ENCODE measurements at regions not wholly inside any gene's neighbourhood (a gene's known extent, or its start where the extent isn't known, plus 50 kb on each side); places are given as distances from the start of the nearest gene placed in this dataset.
A peak's percentile ranks its signal among the peaks of the same experiment; 100 is the strongest.
"Not testable (repeated sequence)": the region's sequence is repeated elsewhere in the genome, so short reads cannot be mapped to it uniquely, and the experiment has no call there.

- peak overlapping the region; percentile 61 to 84 (median 69); a peak in 21 of 22 replicates for H3K4me2 ChIP-seq
These were observed 361.9 kb downstream of the BCL11B start for GRCh38 chr14:98910061-98910460.

GRCh38 chr14:98912655-98913054 is 359.3 kb downstream of the BCL11B start:
- H3K36me3 ChIP-seq = no peaks in the 10 kb centered on the region
- 0 out of 22 replicates have a peak, but pooled peaks cover 0 to 6% (median 0%) of the 10 kb centered on the region in 11 experiments for H4K20me1 ChIP-seq
- no peak for TF ChIP-seq Cebpa-rat (IDR thresholded peaks at IDR 0.05)
- H3K4me1 ChIP-seq = peaks cover 40 to 56% (median 45%) of the 10 kb centered on the region in 10 experiments
- no peak overlapping the region for H3K27ac ChIP-seq
- no peaks in the 10 kb centered on the region for H3K9me3 ChIP-seq (replicated peaks in 1 of 11)
- peak overlapping the region; percentile 3 to 69 (median 47); a peak in 18 of 22 replicates for H3K4me2 ChIP-seq
- no peaks in the 10 kb centered on the region for H3K27me3 ChIP-seq
- no peak overlapping the region for H3K4me3 ChIP-seq
- no peak overlapping the region for H3K9ac ChIP-seq

More at GRCh38 chr14:98910061-98910460, 361.9 kb downstream of the BCL11B start:
- no peak overlapping the region for H3K4me3 ChIP-seq
- no peaks in the 10 kb centered on the region for H3K9me3 ChIP-seq (replicated peaks in 1 of 11)
- H3K27ac ChIP-seq = peak overlapping the region in 3 of 11 experiments; percentile 60 to 69 (median 60); a peak in 4 of 22 replicates
- no peaks in the 10 kb centered on the region for H3K27me3 ChIP-seq
- no peaks in the 10 kb centered on the region for H4K20me1 ChIP-seq
- H3K9ac ChIP-seq = no peak overlapping the region
- peaks cover 41 to 66% (median 49%) of the 10 kb centered on the region in 10 experiments for H3K4me1 ChIP-seq
- no peak for TF ChIP-seq Cebpa-rat (IDR thresholded peaks at IDR 0.05)
- no peaks in the 10 kb centered on the region for H3K36me3 ChIP-seq

- Histone ChIP-seq H3K36me3 (no peaks in the 10 kb centered on the region), H3K4me1 (peaks cover 26 to 42% (median 31%) of the 10 kb centered on the region in 10 experiments), H3K9me3 (replicated peaks in 1 of 11) (no peaks in the 10 kb centered on the region), H3K27ac (no peak overlapping the region), H3K4me2 (0 out of 22 replicates have a peak overlapping the region, but pooled peaks of 3 of the 11 experiments have one; percentile 4 to 69 (median 20)), H3K4me3 (no peak overlapping the region), H3K9ac (no peak overlapping the region), H3K27me3 (no peaks in the 10 kb centered on the region), H4K20me1 (0 out of 22 replicates have a peak, but pooled peaks cover 0 to 6% (median 0%) of the 10 kb centered on the region in 11 experiments)
- TF ChIP-seq Cebpa-rat (IDR thresholded peaks at IDR 0.05) = no peak
These were observed 357.9 kb downstream of the BCL11B start for GRCh38 chr14:98913967-98914650.

- Histone ChIP-seq H3K36me3 (no peaks in the 10 kb centered on the region), H3K4me3 (no peak overlapping the region), H4K20me1 (0 out of 22 replicates have a peak, but pooled peaks cover 0 to 6% (median 0%) of the 10 kb centered on the region in 11 experiments), H3K9ac (no peak overlapping the region), H3K4me1 (peaks cover 17 to 33% (median 22%) of the 10 kb centered on the region in 10 experiments), H3K9me3 (replicated peaks in 1 of 11) (no peaks in the 10 kb centered on the region), H3K27ac (no peak overlapping the region), H3K27me3 (no peaks in the 10 kb centered on the region), H3K4me2 (no peak overlapping the region)
- no peak for TF ChIP-seq Cebpa-rat (IDR thresholded peaks at IDR 0.05)
These were observed 357.1 kb downstream of the BCL11B start for GRCh38 chr14:98914942-98915341.

DNA sequence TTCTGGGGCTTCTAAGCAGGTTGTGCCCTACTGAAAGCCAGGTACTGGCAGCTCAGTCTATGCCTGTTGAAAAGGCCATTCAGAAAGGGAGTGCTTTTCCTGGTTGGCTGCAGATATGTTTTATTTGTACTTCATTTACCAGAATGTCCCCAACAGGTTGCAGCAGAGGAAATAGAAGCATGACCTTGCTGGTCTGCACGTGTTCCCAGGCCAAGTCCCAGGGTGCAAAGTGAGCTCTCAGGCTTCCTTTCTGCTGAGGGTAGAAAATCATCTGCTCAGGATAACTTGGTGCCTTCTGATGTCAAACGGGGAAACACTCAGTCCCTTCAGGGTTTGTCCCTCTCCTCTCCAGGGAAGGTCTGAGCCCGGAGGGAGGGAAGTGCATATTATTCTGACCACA is 356.4 kb downstream of the BCL11B start:
- H3K9ac ChIP-seq = no peak overlapping the region
- H3K27me3 ChIP-seq = no peaks in the 10 kb centered on the region
- no peak for TF ChIP-seq Cebpa-rat (IDR thresholded peaks at IDR 0.05)

DNA sequence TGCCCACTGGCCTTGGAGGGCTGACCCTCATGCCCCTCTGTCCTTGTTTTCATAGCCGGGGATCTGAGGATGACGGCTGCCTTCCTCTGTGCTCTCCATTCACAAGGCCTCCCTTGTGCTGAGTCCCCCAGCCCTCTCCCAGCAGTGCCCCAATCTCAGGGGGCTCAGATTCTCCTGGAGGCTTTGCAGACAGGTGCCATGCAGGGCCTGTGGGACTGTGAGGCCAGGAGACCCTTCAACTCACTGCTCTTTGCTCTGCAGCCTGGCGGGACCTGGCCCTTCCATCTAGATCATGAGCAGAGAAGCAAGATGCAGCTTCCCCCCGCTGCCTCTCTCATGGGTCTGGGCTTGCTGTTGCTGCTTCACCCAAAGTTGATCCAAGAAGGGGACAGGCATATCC is 356.0 kb downstream of the BCL11B start:
- Histone ChIP-seq H3K4me1 (peaks cover 12 to 23% (median 18%) of the 10 kb centered on the region in 10 experiments; a peak in 19 of 20 replicates), H3K27ac (no peak overlapping the region), H3K27me3 (no peaks in the 10 kb centered on the region), H3K36me3 (no peaks in the 10 kb centered on the region), H3K4me3 (no peak overlapping the region), H4K20me1 (0 out of 22 replicates have a peak, but pooled peaks cover 0 to 6% (median 0%) of the 10 kb centered on the region in 11 experiments), H3K4me2 (peak overlapping the region in 3 of 11 experiments; percentile 5 to 11 (median 9); a peak in 1 of 22 replicates), H3K9ac (no peak overlapping the region), H3K9me3 (replicated peaks in 1 of 11) (peaks cover 0 to 7% (median 2%) of the 10 kb centered on the region in 11 experiments; a peak in 7 of 22 replicates)
- no peak for TF ChIP-seq Cebpa-rat (IDR thresholded peaks at IDR 0.05)

More for the DNA sequence above, 356.4 kb downstream of the BCL11B start:
- Histone ChIP-seq H3K4me1 (peaks cover 12 to 26% (median 18%) of the 10 kb centered on the region in 10 experiments; a peak in 19 of 20 replicates), H3K9me3 (replicated peaks in 1 of 11) (peaks cover 0 to 4% (median 0%) of the 10 kb centered on the region in 11 experiments; a peak in 3 of 22 replicates), H3K36me3 (no peaks in the 10 kb centered on the region), H4K20me1 (0 out of 22 replicates have a peak, but pooled peaks cover 0 to 6% (median 0%) of the 10 kb centered on the region in 11 experiments), H3K4me2 (peak overlapping the region in 3 of 11 experiments; percentile 5 to 11 (median 9); a peak in 1 of 22 replicates), H3K4me3 (no peak overlapping the region), H3K27ac (no peak overlapping the region)

GRCh38 chr14:98916476-98916875 is 355.5 kb downstream of the BCL11B start:
- Histone ChIP-seq H3K27ac (no peak overlapping the region), H3K4me1 (peaks cover 12 to 23% (median 18%) of the 10 kb centered on the region in 10 experiments; a peak in 19 of 20 replicates), H3K4me2 (no peak overlapping the region; a peak in 1 of 22 replicates), H3K4me3 (no peak overlapping the region), H3K9ac (no peak overlapping the region), H3K9me3 (replicated peaks in 1 of 11) (peaks cover 0 to 11% (median 6%) of the 10 kb centered on the region in 11 experiments; a peak in 12 of 22 replicates), H3K36me3 (no peaks in the 10 kb centered on the region), H4K20me1 (0 out of 22 replicates have a peak, but pooled peaks cover 0 to 6% (median 0%) of the 10 kb centered on the region in 11 experiments), H3K27me3 (no peaks in the 10 kb centered on the region)
- no peak for TF ChIP-seq Cebpa-rat (IDR thresholded peaks at IDR 0.05)

GRCh38 chr14:98919434-98919833 is 352.6 kb downstream of the BCL11B start:
- Histone ChIP-seq H3K27ac (no peak overlapping the region), H3K4me2 (no peak overlapping the region), H3K9ac (no peak overlapping the region)

GRCh38 chr14:98921306-98921705 is 350.7 kb downstream of the BCL11B start:
- not testable (repeated sequence) for H3K27ac ChIP-seq, H3K27me3 ChIP-seq, H3K4me2 ChIP-seq, H3K4me1 ChIP-seq, H3K4me3 ChIP-seq, H3K9ac ChIP-seq, H4K20me1 ChIP-seq, H3K36me3 ChIP-seq
- peaks cover 12 to 27% (median 18%) of the 10 kb centered on the region in 11 experiments; a peak in 19 of 22 replicates for H3K9me3 ChIP-seq (replicated peaks in 1 of 11)

More at GRCh38 chr14:98919434-98919833, 352.6 kb downstream of the BCL11B start:
- Histone ChIP-seq H4K20me1 (0 out of 22 replicates have a peak, but pooled peaks cover 0 to 6% (median 0%) of the 10 kb centered on the region in 11 experiments), H3K4me1 (peaks cover 0 to 7% (median 2%) of the 10 kb centered on the region in 10 experiments; a peak in 4 of 20 replicates), H3K4me3 (no peak overlapping the region), H3K36me3 (no peaks in the 10 kb centered on the region), H3K27me3 (no peaks in the 10 kb centered on the region), H3K9me3 (replicated peaks in 1 of 11) (peaks cover 12 to 27% (median 18%) of the 10 kb centered on the region in 11 experiments; a peak in 19 of 22 replicates)
- TF ChIP-seq Cebpa-rat (IDR thresholded peaks at IDR 0.05) = no peak

All from BLaER1 treated with 17β-estradiol and CSF1 and Interleukin-3, amounts not matched to agents 10 nM and 100 nM (cell line).